Left ventricle myocardium superior (tissue), 1 donor: ENCODE measurements at regions not wholly inside any gene's neighbourhood (a gene's known extent, or its start where the extent isn't known, plus 50 kb on each side); places are given as distances from the start of the nearest gene placed in this dataset.
"Not testable (repeated sequence)": the region's sequence is repeated elsewhere in the genome, so short reads cannot be mapped to it uniquely, and the experiment has no call there.

ENCODE experiments used
- ATAC-seq: fragments of 200-7000 bp; cut with Tn5 transposase; one replicate; pipeline ENCODE4 v1.9.1; 2020; ENCODE audit warnings: mild to moderate bottlenecking, moderate library complexity
- DNase-seq: peaks from one replicate; pipeline ENCODE4 v3.0.0-alpha.2; 2020
- intact Hi-C: fragments of 100-400 bp; cut with micrococcal nuclease; formaldehyde crosslinking; loops from one replicate; pipeline ENCODE4 v1.11.0; 2022
- donor health status: DM: no; HTN: yes; CAD: no; lungs with severe emphysema.

GRCh38 chr4:17057035-17057434, 158.6 kb upstream of the LDB2 start:
- ATAC-seq, result no peak
- DNase-seq, result no peak
- intact Hi-C loops, result no loop called here

- DNase-seq (no peak), ATAC-seq (no peak)
- intact Hi-C loops, result no loop called here
Measured at GRCh38 chr4:17055788-17056187, 157.3 kb upstream of the LDB2 start.

GRCh38 chr4:17045866-17046265, 147.4 kb upstream of the LDB2 start:
- intact Hi-C loops, result no loop called here
- no peak for DNase-seq
- ATAC-seq, result no peak

DNA sequence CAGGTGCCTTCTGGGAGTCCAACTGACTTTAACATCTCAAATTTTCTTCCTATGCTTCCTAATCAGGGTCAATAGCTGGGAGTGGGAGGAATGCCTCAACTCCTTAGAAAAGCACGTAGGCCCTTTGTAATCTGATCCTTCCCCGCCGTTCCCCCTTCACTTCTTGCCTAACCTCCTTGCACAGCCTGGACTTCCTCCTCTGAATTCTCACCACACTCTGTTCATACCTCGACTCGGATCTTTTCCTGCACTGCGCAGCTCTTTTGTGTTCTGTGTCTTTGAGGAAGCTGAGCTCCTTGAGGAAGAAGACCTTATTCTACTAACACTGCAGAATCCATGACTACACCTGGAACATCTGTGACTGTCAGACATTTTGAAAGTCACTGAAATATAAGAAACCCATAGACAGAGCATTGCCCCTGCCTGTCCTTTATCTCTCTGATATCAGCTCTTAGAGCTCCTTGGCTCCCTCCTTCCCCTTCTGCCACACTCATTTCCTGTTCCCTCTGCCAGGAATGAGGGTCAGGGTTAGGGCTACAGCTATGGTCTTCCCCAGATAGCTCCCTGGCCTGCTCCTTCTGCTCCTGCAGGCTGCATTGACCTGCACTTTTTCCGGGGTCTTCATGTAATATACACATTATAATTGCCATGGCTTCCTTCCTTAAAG, 140.2 kb upstream of the LDB2 start:
- intact Hi-C loops, result no loop called here
- ATAC-seq (no peak), DNase-seq (no peak)

DNA sequence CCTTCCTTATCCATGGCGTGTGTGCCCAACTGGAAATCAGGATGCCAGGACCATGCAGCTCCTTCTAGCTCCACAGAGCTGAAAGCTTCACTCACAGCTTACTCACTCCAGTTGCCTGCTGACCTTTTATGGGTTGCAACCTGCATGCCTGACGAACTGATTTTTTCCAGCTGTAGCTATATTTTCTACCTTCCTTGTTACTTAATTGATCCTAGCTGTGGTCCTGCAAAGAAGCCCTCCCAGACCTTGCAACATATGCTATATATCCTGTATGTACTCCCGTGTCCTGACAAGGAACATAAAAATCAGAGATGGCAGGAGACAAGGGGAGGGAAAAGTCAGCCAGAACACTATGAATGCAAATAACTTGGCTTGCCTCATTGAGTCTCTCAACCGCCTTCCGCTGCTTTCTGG, 135.3 kb upstream of the LDB2 start:
- ATAC-seq (no peak), DNase-seq (no peak)
- intact Hi-C loops, result no loop called here

DNA sequence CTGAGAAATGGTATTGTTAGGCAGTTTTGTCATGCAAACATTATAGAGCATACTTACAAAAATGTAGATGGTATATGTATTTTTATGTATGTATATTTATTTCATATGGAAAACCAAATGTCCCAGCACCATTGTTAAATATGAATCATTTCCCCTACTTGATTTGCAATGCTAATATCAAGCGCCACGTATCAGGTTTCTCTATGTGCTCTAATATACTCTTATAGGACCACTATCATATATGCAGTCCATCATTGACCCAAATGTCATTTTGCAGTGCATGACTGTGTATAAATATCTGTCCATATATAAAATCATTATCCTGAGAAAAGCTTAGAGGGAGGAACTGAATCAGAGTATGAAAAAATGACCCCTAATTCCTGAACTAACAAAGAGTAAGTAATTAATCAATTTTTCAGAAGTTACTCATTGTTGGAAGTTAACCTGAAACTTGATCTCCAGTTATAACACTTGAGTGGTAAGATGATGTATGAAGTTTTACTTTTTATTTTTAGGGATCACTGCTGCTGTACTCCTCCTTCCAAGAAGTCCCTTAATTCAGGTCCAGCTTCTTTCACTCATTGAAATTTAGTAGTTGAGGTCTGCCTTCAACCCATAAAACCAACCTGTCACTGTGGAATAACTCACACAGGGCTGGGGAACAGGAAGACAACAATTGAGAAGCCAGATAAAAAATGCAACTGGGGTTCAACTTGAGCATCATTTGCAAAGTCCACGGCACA, 134.8 kb upstream of the LDB2 start:
- intact Hi-C loops, result no loop called here
- DNase-seq (no peak), ATAC-seq (no peak)

- no peak for DNase-seq
- intact Hi-C loops, result no loop called here
- ATAC-seq, result no peak
Measured at GRCh38 chr4:17030543-17030942, 132.1 kb upstream of the LDB2 start.

- DNase-seq (no peak), ATAC-seq (no peak)
- intact Hi-C loops, result no loop called here
Measured at GRCh38 chr4:17029964-17030363, 131.5 kb upstream of the LDB2 start.

DNA sequence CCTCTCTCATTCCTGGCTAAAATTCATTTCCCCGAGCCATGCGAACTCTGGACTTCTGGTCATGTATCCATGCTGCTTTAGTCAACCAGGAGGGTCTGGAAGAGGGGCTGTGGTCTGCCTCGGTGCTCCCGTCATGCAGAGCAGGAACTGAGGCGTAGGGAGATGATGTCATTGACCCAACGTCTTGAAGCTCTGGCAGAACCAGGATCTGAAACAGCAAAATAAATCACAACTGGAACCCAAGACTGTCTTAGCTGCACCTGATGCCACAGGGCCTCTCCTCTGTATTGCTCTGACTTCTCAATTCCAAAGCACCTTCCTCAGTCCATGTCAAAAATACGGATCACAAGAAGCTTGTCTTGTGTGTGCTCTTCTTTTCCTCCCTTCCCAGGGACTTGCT, 131.0 kb upstream of the LDB2 start:
- intact Hi-C loops, result no loop called here
- DNase-seq (no peak), ATAC-seq (no peak)

DNA sequence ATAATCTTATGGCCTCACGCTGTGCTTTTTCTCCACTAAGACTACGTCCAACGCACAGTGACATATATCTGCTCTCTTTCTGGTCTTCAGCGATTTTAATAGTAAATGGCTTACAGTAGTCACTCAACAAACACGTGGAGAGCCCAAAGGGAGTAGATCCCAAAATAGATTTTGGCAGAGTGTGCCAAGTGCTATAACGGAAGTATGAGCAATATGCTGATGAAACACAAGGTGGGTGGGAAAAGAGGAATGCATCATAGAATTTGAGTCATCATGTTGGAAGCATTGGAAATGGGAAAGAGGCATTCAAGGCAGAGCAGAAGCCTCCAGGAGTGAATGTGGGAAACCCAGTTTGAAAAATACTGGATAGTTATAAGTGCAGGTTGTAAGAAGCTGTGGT, 129.1 kb upstream of the LDB2 start:
- no peak for DNase-seq
- ATAC-seq, result no peak
- intact Hi-C loops, result no loop called here

DNA sequence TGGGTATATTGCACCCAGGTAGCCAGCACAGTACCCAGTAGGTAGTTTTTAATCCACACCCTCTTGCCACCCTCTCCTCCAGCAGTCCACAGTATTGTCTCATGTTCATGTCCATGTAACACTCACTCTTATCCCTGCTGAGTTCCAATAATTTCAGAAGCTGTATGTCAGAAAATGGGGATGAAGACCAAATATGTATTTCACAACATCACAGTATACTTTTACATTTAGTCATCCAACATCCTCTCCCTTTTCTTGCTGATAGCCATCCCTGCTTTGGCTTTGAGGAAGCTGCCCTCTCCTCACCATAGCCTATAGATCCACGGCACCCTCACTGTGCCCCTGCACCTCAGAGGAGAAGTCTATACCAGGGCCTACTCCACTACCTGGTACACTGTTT, 126.0 kb upstream of the LDB2 start:
- no peak for DNase-seq
- intact Hi-C loops, result no loop called here
- no peak for ATAC-seq

GRCh38 chr4:17020901-17021300, 122.5 kb upstream of the LDB2 start:
- no peak for ATAC-seq
- intact Hi-C loops, result no loop called here

GRCh38 chr4:17020451-17020850, 122.0 kb upstream of the LDB2 start:
- intact Hi-C loops, result no loop called here
- no peak for ATAC-seq
- no peak for DNase-seq

More at GRCh38 chr4:17020901-17021300, 122.5 kb upstream of the LDB2 start:
- no peak for DNase-seq

DNA sequence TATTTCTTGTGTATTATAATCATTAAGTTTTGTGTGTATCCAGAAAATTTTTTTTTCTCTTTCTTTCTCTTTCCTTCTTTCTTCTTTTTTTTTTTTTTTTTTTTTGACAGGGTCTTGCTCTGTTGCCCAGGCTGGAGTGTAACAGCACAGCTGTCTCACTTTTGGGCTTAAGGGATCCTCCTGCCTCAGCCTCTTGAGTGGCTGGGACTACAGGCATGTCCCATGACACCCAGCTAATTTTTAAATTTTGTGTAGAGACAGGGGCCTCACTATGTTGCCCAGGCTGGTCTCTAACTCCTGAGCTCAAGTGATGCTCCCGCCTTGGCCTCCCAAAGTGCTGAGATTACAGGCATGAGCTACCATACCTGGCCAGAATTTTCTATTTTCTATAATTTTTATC, 120.2 kb upstream of the LDB2 start:
- intact Hi-C loops, DNase-seq, ATAC-seq: not testable (repeated sequence)

GRCh38 chr4:17018013-17018412, 119.6 kb upstream of the LDB2 start:
- DNase-seq (no peak), ATAC-seq (no peak)
- intact Hi-C loops, result no loop called here

DNA sequence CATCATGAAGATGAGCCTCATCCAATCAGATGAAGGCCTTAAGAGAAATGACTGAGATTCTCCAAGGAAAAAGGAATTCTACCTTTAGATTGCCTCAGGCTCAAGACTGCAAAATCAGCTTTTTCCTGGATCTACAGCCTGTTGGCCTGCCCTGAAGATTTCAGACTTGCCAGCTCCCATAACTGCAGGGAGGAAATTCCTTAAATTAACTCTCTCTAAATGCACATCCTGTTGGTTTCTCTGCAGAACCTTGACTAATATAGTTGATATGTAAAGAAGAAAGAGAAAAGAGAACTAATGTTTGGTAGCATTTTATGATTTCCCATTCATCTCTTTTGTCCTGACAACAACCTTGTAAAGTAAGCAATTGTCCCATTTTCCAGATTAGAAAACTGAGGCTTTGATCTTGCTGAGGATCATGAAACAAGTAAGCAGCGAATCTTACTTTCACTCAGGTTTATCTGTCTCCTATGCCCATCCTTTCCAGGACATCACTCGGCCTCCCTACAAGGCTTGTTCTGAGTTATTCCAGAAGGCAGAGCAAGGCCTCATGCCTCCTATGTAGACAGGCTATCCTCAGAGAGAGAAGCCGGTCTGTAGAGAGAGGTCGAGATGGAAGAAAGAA, 115.0 kb upstream of the LDB2 start:
- intact Hi-C loops, result no loop called here
- DNase-seq (no peak), ATAC-seq (no peak)

DNA sequence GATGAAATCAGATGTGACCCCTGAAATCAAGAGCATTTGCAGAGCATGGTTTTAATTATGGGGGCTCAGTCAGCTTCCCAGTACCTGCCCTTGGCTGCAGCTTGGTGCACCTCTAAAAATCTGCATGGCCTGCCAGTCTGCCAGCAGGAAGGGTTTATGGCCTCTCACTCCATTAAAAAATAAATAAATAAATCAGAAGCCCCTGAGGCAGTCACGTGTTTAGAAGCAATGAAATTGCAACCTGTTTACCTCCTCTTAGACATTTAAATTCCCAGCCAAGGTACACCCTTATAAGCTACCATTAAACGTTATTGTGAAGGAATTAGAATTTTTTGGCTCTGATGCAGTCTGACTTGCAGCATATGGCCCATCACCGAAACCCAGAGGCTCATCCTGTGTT, 114.0 kb upstream of the LDB2 start:
- intact Hi-C loops, result no loop called here
- DNase-seq (no peak), ATAC-seq (no peak)

- DNase-seq (no peak), ATAC-seq (no peak)
- intact Hi-C loops, result no loop called here
Measured at GRCh38 chr4:17010426-17011087, 112.1 kb upstream of the LDB2 start.

- DNase-seq (no peak), ATAC-seq (no peak)
- intact Hi-C loops, result no loop called here
Measured at GRCh38 chr4:17009871-17010367, 111.5 kb upstream of the LDB2 start.

DNA sequence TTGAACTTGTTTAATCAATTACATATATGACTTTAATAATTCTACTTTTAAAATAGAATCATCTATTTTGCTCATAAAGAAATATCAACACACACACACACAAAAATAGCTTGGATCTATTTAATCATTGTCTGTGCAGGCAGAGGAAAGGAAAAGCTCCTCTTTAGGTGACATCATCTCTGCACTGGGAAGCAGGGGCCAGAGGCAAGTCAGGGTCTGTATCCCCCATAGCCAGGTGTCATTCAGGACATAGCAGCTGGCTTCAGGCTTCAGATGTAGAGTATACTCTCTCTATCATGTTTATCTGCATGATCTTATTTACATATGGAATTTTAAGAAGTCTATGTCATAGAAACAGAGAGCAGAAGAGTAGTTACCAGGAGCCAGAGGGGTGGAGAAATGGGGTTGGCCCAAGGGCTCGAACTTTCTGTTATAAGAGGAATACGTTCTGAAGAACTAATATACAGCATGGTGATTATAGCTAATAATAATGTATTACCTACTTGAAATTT, 110.4 kb upstream of the LDB2 start:
- ATAC-seq, result no peak
- no peak for DNase-seq
- intact Hi-C loops, result no loop called here
